Panc1 (cell line): ENCODE measurements at regions not wholly inside any gene's neighbourhood (a gene's known extent, or its start where the extent isn't known, plus 50 kb on each side); places are given as distances from the start of the nearest gene placed in this dataset.

Experiments
- ATAC-seq: fragments of 200-7000 bp; cut with Tn5 transposase; 2 replicates; pipeline ENCODE4 v1.9.1; 2020; ENCODE audit warnings: mild to moderate bottlenecking, moderate library complexity
- BruUV-seq: library from RNA; stranded (reverse); fragments of 400-500 nt; replicated peaks from 2 replicates; lab custom pipeline; 2021; lab: Mats Ljungman, UMichigan
- CTCF ChIA-PET: fragments of 300-600 bp; sonication (Branson Sonifier 250); formaldehyde crosslinking; loops from one replicate; lab custom pipeline; 2022; ENCODE audit warnings: antibody characterized with exemption; lab: Charles Lee
- POLR2A ChIA-PET: fragments of 300-600 bp; sonication (Branson Sonifier 250); formaldehyde crosslinking; loops from one replicate; lab custom pipeline; 2022; ENCODE audit warnings: antibody characterized with exemption; lab: Charles Lee
- DNase-seq: peaks from one replicate; pipeline ENCODE4 v3.0.0-alpha.2; 2010; ENCODE audit warnings: low read depth, low spot score
- H3K27ac ChIP-seq: 2 replicates; pipeline ENCODE4 v1.5.1; 2011; ENCODE audit warnings: mild to moderate bottlenecking, low read length, inconsistent platforms
- H3K27me3 ChIP-seq: fragments of 200-500 bp; sonication (Bioruptor generic); 2 replicates; pipeline ENCODE4 v1.6.0; 2014; ENCODE audit warnings: low read length, inconsistent platforms; ENCODE audit not compliant: control insufficient read depth, insufficient read depth
- H3K36me3 ChIP-seq: fragments of 200-500 bp; sonication (Bioruptor generic); 2 replicates; pipeline ENCODE4 v1.5.1; 2014; ENCODE audit warnings: inconsistent platforms, mild to moderate bottlenecking, low read length, moderate library complexity; ENCODE audit not compliant: control insufficient read depth, insufficient read depth
- H3K4me1 ChIP-seq: 2 replicates; pipeline ENCODE4 v1.5.1; 2011; ENCODE audit warnings: inconsistent platforms, mild to moderate bottlenecking, low read length, moderate library complexity; ENCODE audit not compliant: control insufficient read depth, insufficient read depth
- H3K4me3 ChIP-seq, 2 experiments: 2 replicates each; pipeline ENCODE4 v1.5.1; 2011 to 2012; ENCODE audit warnings: low read depth in 2 of 2, low read length in 2 of 2, mild to moderate bottlenecking in 2 of 2, inconsistent platforms in 1 of 2, moderate library complexity in 1 of 2
- H3K9me3 ChIP-seq: fragments of 200-500 bp; sonication (Bioruptor generic); 2 replicates; pipeline ENCODE4 v1.5.1; 2014; ENCODE audit warnings: low read depth, mild to moderate bottlenecking, inconsistent platforms, low read length, moderate library complexity; ENCODE audit not compliant: control insufficient read depth, insufficient read depth
- CTCF ChIP-seq: fragments of 450-650 bp; IDR thresholded peaks from 2 replicates; pipeline ENCODE4 v1.5.1; 2017; ENCODE audit warnings: mild to moderate bottlenecking
- POLR2AphosphoS5 ChIP-seq: IDR thresholded peaks from 2 replicates; pipeline ENCODE4 v1.6.1; 2012; ENCODE audit warnings: mild to moderate bottlenecking, low read depth, low read length, moderate library complexity
- REST ChIP-seq, 2 experiments: IDR thresholded peaks; 2 replicates each; pipeline ENCODE4 v1.6.1; 2011 to 2012; ENCODE audit warnings: low read depth in 2 of 2, control low read depth in 1 of 2, low read length in 1 of 2, mild to moderate bottlenecking in 1 of 2, moderate library complexity in 1 of 2; ENCODE audit not compliant: insufficient read depth in 1 of 2
- SIN3A ChIP-seq: IDR thresholded peaks from 2 replicates; pipeline ENCODE4 v1.6.1; 2012; ENCODE audit warnings: low read depth, mild to moderate bottlenecking, low read length, moderate library complexity, borderline replicate concordance; ENCODE audit not compliant: insufficient read depth
- TCF7L2 ChIP-seq: IDR thresholded peaks from 2 replicates; pipeline ENCODE4 v1.6.1; 2011; ENCODE audit warnings: mild to moderate bottlenecking, low read depth, low read length, inconsistent platforms
- in situ Hi-C: cut with HindIII; loops from 2 replicates; pipeline ENCODE4 v1.10.0; 2016; ENCODE audit warnings: low sequenced_read_pairs, low pct_unique_long_range_greater_than_20kb
- intact Hi-C: fragments of 100-400 bp; cut with micrococcal nuclease; formaldehyde crosslinking; loops from one replicate; pipeline ENCODE4 v1.10.0; 2022; ENCODE audit not compliant: unreplicated experiment

GRCh38 chr10:6843894-6844650 lies 264.0 kb upstream of the PRKCQ start:
- POLR2A ChIA-PET, result no interaction called here
- CTCF ChIA-PET, result no interaction called here
- TF ChIP-seq TCF7L2, result no peak
- TF ChIP-seq POLR2AphosphoS5, result no peak
- no peak for TF ChIP-seq SIN3A
- no peak for TF ChIP-seq REST (IDR thresholded peaks at IDR 0.05; ENCODE audit: insufficient read depth in 1 of 2, low read depth in 2 of 2, low read length in 1 of 2)
- TF ChIP-seq CTCF, result no peak
- ATAC-seq, result no peak
- no peaks in the 10 kb centered on the region for H3K36me3 ChIP-seq
- DNase-seq, result no peak
- no TSS peak for BruUV-seq
- H3K27me3 ChIP-seq, result no peaks in the 10 kb centered on the region
- intact Hi-C loops (no loop called here), in situ Hi-C loops (no loop called here)
- no peaks in the 10 kb centered on the region for H3K9me3 ChIP-seq
- H3K4me1 ChIP-seq, result no peaks in the 10 kb centered on the region
- H3K27ac ChIP-seq, result no peak overlapping the region
- no peak overlapping the region for H3K4me3 ChIP-seq

GRCh38 chr10:6843481-6843881 lies 263.4 kb upstream of the PRKCQ start:
- CTCF ChIA-PET, result no interaction called here
- in situ Hi-C loops, result no loop called here
- Histone ChIP-seq H3K27ac (no peak overlapping the region), H3K4me3 (no peak overlapping the region), H3K27me3 (no peaks in the 10 kb centered on the region), H3K9me3 (no peaks in the 10 kb centered on the region), H3K36me3 (no peaks in the 10 kb centered on the region), H3K4me1 (no peaks in the 10 kb centered on the region)
- ATAC-seq (no peak), DNase-seq (no peak)
- intact Hi-C loops, result no loop called here
- BruUV-seq, result no TSS peak
- POLR2A ChIA-PET, result no interaction called here
- TF ChIP-seq POLR2AphosphoS5 (no peak), TCF7L2 (no peak), SIN3A (no peak), CTCF (no peak)
